NCI-H82 treated with DMSO at 0.1 percent for 48 hours (cell line): ENCODE measurements at regions not wholly inside any gene's neighbourhood (a gene's known extent, or its start where the extent isn't known, plus 50 kb on each side); places are given as distances from the start of the nearest gene placed in this dataset.
"Not testable (repeated sequence)": the region's sequence is repeated elsewhere in the genome, so short reads cannot be mapped to it uniquely, and the experiment has no call there.

ENCODE experiments used
- DNase-seq: peaks from one replicate; lab custom pipeline; 2025; ENCODE audit not compliant: unreplicated experiment; lab: John Stamatoyannopoulos, UW

GRCh38 chr7:65146118-65146914 is 139.8 kb upstream of the ERV3-1 start:
- not testable (repeated sequence) for DNase-seq

DNA sequence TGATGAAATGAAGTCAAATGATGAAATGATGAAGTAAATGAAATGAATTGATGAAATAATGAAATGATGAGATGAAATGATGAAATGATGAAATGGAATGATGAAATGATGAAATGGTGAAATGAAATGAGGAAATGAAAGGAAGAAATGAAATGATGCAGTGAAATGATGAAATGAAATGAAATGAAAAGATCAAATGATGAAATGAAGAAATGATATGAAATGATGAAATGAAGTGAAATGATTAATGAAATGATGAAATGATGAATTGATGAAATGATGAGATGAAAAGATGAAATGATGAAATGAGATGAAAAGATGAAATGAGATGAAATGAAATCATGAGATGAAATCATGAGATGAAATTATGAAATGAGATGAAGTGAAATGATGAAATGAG is 139.2 kb upstream of the ERV3-1 start:
- not testable (repeated sequence) for DNase-seq

- DNase-seq: not testable (repeated sequence)
These were observed 138.5 kb upstream of the ERV3-1 start for GRCh38 chr7:65145008-65145407.

- DNase-seq: not testable (repeated sequence)
These were observed 138.1 kb upstream of the ERV3-1 start for GRCh38 chr7:65144557-65144956.

DNA sequence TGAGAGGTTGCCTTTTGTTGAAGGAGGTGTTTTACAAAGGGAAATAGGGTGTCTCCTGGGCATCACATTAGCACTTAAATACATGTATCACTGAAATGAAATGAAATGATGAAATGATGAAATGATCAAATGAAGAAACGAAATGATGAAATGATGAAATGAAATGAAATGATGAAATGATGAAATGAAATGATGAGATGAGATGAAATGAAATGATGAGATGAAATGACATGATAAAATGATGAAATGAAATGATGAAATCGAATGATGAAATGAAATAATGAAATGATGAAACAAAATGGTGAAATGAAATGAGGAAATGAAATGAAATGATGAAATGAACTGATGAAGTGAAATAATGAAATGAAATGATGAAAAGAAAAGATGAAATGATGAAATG is 137.6 kb upstream of the ERV3-1 start:
- not testable (repeated sequence) for DNase-seq

DNA sequence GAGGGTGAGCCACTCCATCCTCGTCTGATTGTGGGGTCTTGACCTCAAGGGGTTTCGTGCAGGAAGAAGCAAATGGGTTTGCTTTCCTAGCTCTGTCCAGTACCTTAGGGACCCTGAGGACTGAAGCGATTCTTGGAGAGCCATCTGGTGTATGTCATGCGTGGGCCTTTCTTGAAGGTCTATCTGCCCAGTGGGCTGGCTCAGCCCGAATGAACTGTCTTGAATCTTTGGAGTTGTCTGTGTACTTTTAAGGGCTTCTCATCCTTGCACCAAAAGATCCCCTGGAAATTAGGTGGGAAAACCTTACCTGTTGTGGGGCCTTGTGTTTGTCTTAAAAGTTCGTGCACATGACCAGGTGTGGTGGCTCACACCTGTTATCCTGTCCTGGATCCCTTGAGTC is 135.4 kb upstream of the ERV3-1 start:
- DNase-seq: not testable (repeated sequence)

DNA sequence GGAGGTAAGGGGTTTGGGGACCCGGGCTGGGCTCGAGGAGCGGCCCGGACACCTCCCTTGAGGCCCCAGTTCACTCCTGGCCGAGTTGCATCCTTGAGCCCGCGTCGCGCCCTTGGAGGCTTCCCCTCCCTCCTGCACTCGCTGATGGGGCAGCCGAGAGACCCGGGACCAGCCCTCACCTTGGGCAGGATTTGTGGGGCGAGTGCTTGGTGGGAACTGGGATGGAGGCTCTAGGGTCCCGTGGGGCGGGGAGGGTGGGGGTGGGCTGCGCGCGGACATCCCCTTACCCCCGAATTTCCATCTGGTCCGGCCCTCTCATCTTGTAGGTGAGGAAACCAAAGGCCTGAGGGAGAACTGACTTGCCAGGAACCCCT is 134.9 kb upstream of the ERV3-1 start:
- not testable (repeated sequence) for DNase-seq

DNA sequence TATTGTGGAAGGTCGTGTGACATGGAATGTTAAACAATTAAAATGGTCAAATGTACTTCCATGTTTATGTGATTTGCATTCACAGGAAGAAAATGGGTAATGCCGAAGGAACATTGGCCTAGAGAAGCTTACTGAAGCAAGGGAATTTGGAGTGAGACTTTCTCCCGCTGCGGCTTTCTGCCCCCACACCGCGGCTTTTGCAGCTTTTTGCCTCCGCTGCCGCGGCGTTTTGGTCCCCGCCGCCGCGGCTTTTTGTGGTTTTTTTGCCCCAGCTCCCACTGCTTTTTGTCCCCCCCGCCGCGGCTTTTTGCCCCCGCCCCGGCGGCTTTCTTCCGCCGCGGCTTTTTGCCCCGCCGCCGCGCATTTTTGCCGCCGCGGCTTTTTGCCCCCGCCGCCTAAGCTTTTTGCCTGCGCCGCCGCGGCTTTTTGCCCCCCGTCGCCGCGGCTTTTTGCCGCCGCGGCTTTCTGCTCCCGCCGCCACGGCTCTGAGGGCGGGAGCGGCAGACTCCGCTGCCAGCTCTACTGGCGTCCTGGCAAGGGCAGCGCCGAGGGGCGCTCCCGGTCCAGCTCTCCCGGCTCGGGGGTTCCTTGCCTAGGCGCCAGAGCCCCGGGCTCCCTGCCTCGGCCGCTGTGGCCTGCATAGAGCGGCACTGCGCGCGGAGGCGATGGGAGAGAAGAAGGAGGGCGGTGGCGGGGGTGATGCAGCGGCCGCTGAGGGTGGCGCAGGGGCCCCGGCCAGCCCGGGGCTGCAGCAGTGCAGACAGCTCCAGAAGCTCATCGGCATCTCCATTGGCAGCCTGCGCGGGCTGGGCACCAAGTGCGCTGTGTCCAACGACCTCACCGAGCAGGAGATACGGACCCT is 134.3 kb upstream of the ERV3-1 start:
- not testable (repeated sequence) for DNase-seq

- DNase-seq: not testable (repeated sequence)
These were observed 130.4 kb upstream of the ERV3-1 start for GRCh38 chr7:65136850-65137249.

GRCh38 chr7:65133087-65133486 is 126.6 kb upstream of the ERV3-1 start:
- DNase-seq: not testable (repeated sequence)

DNA sequence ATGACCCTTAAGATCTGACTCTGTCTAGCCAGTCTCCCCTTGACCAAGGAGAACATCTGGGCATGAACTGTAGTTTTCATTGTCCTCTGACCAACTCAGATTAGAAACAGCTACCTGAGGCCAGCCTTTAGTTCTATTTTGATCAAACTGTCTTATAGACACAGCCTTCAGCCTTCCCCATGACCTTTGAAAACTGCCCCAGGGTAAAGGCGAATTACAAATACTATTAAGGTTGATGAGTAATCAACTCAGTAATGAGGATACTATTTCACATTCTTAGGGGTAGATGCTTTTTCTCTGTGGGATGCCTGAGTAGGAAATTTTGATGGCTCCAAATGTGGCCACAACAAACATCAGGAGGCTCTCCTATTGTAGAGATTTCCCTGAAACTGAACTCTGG is 125.8 kb upstream of the ERV3-1 start:
- not testable (repeated sequence) for DNase-seq

- not testable (repeated sequence) for DNase-seq
These were observed 120.9 kb upstream of the ERV3-1 start for GRCh38 chr7:65127364-65127763.

- not testable (repeated sequence) for DNase-seq
These were observed 118.1 kb upstream of the ERV3-1 start for GRCh38 chr7:65124600-65124999.

- DNase-seq: not testable (repeated sequence)
These were observed 99.2 kb upstream of the ERV3-1 start for GRCh38 chr7:65105650-65106203.

- DNase-seq: not testable (repeated sequence)
These were observed 94.0 kb upstream of the ERV3-1 start for GRCh38 chr7:65100499-65100898.

DNA sequence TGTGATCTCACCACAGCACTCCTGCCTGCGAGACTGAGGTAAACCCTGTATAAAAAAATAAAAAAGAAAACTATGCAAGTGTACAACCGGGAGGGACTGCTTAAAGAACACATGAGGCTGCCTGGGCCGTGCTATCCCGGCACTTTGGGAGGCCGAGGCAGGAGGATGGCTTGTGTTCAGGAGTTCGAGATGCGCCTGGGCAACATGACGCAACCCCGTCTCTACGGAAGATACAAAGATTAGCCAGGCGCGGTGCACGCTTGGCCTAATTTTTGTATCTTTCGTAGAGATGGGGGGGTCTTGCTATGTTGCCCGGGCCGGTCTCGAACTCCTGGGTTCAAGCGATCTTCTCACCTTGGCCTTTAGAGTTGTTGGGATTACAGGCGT is 75.2 kb upstream of the ERV3-1 start:
- DNase-seq: not testable (repeated sequence)

- not testable (repeated sequence) for DNase-seq
These were observed 74.5 kb upstream of the ERV3-1 start for GRCh38 chr7:65080799-65081668.

DNA sequence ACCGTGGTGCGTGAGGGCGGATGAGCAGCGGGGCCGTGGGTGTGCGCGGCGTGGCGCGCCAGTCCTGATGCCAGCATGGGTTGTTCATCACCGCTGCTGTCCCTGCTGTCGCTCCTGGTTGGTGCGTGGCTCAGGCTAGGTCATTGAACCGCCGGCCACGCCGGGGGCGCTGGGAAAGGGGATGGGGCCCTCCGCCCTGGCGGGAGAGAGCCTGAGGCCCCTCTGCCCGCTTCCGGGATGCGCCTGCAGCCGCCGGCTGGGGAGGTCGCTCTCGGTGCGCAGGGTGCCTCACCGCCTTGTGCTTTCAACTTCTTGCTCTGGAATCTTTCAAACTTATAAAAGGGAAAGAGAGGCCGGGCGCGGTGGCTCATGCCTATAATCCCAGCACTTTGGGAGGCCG is 68.5 kb upstream of the ERV3-1 start:
- DNase-seq: not testable (repeated sequence)

DNA sequence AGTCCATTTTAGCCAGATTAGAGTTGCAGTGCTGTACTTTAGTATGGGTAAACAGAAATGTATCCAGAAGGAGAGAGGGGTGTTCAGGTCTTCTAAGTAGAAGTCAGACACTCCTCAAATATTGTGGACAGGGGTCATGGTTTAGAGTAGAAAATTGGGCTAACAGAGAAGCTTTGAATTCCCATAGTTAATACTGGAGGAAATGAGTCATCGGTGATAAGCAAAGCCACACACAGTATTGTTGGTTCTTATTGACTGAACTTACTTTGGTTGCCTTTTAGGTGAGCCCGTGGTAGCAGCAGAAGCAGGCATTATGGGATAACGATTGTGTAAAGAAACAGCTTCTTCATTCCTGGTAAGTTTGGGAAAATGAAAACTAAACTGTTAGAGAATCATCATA is 66.7 kb upstream of the ERV3-1 start:
- DNase-seq: not testable (repeated sequence)

- DNase-seq: not testable (repeated sequence)
These were observed 65.5 kb upstream of the ERV3-1 start for GRCh38 chr7:65071854-65072431.
